ENCODE measurements at regions not wholly inside any gene's neighbourhood (a gene's known extent, or its start where the extent isn't known, plus 50 kb on each side); places are given as distances from the start of the nearest gene placed in this dataset.

GRCh38 chr5:2148312-2149194, 265.8 kb upstream of the IRX4 start:
- TF ChIP-seq, protein P1, sequence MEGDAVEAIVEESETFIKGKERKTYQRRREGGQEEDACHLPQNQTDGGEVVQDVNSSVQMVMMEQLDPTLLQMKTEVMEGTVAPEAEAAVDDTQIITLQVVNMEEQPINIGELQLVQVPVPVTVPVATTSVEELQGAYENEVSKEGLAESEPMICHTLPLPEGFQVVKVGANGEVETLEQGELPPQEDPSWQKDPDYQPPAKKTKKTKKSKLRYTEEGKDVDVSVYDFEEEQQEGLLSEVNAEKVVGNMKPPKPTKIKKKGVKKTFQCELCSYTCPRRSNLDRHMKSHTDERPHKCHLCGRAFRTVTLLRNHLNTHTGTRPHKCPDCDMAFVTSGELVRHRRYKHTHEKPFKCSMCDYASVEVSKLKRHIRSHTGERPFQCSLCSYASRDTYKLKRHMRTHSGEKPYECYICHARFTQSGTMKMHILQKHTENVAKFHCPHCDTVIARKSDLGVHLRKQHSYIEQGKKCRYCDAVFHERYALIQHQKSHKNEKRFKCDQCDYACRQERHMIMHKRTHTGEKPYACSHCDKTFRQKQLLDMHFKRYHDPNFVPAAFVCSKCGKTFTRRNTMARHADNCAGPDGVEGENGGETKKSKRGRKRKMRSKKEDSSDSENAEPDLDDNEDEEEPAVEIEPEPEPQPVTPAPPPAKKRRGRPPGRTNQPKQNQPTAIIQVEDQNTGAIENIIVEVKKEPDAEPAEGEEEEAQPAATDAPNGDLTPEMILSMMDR (IDR thresholded peaks at IDR 0.05) = no peak
- TF ChIP-seq POLR2A (IDR thresholded peaks at IDR 0.05) = no peak

Data from body of pancreas (tissue), 4 donors.